Ramos (cell line): ENCODE measurements at regions not wholly inside any gene's neighbourhood (a gene's known extent, or its start where the extent isn't known, plus 50 kb on each side); places are given as distances from the start of the nearest gene placed in this dataset.
"Not testable (repeated sequence)": the region's sequence is repeated elsewhere in the genome, so short reads cannot be mapped to it uniquely, and the experiment has no call there.

Experiments used
- in situ Hi-C: fragments of 300-500 bp; cut with MboI; formaldehyde crosslinking; loops from one replicate; pipeline ENCODE4 v1.14.3; 2022; ENCODE audit warnings: low sequenced_read_pairs; ENCODE audit not compliant: unreplicated experiment

DNA sequence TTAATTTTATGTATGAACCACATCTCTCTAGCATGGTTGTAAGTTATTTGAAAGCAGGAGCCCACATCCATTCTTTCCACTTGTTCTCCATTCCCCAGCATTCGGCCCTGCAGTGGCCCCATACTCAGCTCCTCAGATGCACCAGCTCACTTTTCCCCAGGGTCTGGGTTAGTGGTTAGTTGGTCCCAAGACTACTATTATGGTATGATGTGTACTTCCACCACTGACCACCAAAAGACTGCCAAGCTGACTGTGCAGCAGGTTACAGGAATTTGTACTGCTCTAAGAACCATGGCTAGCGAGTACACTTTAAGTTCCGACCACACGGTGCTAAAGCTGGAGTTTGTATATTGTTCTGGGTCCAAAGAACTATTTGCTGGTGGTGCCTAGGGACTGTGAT lies 413.6 kb upstream of the TCF4 start:
- in situ Hi-C loops = no loop called here

DNA sequence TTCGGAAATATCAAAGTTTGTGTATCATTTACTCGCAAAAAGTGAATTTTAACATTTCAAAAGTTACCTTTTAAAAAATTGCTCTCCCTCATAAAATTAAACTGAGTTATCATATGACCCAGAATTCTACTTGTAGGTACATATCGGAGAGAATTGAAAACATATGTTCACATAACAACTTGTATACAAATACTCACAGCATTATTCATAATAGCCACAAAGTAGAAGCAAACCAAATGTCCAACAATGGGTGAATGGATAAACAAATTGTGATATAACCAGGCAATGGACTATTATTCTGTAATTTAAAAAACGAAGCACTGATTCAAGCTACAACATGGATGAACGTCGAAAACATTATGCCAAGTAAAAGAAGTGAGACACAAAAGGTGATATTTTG lies 412.0 kb upstream of the TCF4 start:
- in situ Hi-C loops = no loop called here

DNA sequence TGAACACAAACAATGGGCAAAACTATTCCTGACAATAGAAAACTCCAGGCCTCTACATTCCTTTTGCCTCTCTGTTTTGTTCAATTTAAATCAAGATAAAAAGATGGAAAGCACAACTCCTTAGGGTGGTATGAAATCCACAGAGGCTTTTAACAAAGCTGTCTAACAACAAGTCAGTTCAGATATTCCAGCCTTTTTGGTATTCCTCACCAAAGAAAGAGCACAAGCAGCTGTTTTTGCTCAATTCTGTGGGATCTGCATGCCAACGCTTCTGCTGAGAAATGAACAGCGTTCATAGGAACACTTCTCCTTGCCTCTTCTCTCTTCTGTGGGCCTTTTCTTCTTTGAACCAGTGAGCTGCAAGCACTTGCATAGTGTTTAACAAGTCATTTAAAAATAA lies 411.6 kb upstream of the TCF4 start:
- in situ Hi-C loops = no loop called here

DNA sequence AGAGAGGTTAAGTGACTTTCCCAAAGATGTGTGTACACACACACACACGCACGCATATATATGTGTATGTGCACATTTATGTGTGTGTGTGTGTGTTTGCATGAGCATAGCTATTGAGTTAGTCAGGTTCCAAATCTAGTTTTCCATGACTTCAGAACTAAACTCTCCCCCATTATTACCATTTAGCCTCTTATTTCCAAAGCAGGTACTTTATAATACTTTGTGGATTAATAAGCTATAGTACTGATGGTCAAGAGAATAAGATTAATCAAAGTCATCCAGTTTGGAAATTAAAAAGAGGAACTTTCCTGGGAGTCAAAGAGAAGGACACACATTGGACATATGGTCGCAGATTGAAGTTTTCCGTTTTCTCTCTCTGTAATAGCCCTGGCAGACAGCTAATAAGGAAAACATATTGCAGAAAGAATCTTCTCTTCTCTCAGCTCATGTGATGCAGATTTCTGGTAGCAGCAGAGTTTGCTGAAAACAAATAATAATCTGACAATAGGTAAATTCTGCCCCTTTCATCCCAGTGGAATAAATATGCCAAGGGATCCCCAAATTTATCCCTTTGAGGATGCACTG lies 410.9 kb upstream of the TCF4 start:
- in situ Hi-C loops = no loop called here

DNA sequence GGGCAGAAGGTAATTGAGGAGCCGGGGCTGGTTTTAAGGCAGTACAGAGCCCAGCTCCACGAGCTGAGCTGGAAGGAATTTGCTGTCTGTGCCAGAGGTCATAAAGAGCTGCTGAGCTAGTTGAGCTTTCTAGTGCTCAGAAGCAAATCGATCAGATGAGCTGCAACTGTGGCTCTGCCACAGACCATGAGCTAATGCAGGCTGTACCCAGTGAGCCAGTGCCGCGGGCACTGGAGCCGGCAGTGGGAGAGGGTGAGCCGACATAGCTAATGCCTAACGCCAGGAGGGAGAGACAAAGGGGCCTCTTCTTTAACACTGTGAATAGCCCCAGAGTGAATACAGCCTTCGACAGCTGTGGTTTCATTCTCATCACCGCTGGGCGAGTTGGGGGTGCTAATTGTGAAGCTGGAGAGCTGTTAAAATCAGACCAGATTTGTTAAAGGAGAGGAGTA lies 410.1 kb upstream of the TCF4 start:
- in situ Hi-C loops = no loop called here

DNA sequence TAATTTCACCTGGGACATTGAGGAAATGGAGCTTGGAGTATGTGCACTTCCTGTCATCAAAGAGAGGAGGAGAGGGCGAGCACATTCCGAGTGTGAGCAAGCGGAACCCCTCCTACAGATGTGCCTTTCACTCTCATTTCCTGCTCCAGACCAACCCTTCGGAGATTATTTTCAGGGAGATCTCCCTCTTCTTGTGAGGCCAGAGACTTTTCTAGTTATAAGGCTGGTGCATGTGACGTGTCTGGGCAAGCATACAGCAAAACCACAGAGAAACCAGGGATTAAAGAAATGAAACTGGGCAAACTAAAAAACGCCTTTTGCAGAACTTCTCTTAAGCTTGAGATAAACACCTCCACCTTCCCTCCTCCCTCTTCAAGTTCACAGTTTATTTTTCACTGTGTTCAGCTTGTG lies 409.2 kb upstream of the TCF4 start:
- in situ Hi-C loops = no loop called here

DNA sequence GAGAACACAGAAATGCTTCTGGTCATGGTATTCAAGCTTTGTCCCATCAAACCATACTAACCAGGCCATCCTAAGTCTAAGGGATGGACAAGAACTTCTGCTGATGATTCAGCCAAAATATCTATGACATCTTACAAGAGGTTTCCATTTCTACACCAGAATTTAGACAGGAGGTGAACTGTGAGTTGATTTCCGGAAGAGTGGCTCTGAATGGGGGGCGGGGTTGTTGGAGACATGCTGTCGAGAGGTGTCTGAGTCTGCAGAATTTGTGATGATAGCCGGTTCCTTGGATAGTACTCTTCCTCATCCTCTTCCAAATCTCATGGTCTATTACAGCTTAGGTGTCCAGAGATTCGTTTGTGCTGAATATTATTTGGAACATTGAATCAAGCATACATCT lies 408.7 kb upstream of the TCF4 start:
- in situ Hi-C loops = no loop called here

DNA sequence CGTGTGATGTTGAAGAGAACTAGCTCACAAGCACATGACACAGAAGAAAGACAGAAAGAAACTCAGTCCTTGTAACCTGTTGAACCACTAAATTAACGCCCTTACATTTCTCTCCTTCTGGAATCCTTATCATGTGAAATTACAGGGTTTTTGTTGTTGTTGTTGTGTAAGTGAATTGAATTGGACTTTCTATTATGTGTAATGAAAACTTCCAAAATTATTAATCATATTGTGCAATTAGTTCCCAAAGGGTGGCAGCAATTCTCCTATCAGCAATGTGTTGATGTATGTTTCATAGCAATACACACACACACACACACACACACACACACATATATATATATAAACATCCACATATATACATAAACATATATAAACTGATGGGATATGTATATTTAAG lies 402.2 kb upstream of the TCF4 start:
- in situ Hi-C loops = no loop called here

DNA sequence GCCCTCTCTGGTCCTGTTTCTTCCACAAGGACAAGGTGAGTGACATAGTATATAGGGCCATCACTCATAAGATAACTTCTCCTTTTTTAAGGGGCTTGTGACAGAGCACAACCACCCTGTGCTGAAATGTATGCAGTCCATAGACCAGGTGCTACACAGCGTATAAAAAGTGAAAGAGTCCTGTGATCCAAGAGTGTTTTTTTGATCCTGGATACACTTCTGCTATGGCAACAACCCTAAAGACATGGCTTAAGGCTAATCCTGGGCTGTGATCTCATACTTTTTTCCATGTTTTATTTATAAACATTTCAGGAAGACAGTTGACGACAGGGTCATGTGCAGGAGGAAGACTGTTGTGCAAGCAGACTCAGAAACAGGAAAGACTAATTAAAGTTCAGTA lies 400.5 kb upstream of the TCF4 start:
- in situ Hi-C loops = no loop called here

DNA sequence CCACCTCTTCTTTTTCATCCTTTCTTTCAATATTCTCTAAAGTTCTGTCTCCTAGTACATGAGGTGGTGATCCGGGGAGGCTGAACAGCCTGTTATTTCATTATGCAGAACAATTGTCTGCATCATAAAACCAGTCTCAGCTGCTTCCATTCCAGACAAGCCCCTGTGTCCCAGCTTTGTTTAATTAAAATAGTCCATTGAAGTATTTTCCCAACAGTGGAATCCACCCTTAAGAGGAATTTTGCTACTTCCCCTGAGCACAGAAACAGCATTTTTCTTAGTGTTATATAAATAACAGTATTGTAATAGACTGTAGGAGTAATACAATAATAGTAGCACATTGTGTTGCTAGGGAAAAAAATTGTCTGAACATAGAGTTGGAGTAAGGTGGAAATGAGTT lies 395.4 kb upstream of the TCF4 start:
- in situ Hi-C loops = no loop called here

DNA sequence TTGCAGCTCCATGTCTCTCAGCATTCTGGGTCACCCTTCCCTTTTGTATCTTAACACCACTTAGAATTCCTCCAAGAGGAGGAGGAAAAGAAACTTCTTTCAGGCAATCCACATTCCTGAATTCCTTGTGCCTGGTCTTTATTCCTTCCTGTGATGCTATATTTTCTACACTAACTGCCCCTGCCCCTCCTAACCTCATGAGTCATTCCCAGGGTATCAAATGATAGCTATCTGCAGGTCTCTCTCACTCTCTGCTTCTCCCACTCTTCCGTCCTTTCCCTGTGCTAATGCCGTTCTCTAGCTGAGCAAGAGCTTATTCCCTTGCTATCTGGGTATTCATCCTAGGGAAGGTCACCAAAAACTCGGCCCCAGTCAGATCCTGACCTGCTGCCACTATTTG lies 395.0 kb upstream of the TCF4 start:
- in situ Hi-C loops = no loop called here

DNA sequence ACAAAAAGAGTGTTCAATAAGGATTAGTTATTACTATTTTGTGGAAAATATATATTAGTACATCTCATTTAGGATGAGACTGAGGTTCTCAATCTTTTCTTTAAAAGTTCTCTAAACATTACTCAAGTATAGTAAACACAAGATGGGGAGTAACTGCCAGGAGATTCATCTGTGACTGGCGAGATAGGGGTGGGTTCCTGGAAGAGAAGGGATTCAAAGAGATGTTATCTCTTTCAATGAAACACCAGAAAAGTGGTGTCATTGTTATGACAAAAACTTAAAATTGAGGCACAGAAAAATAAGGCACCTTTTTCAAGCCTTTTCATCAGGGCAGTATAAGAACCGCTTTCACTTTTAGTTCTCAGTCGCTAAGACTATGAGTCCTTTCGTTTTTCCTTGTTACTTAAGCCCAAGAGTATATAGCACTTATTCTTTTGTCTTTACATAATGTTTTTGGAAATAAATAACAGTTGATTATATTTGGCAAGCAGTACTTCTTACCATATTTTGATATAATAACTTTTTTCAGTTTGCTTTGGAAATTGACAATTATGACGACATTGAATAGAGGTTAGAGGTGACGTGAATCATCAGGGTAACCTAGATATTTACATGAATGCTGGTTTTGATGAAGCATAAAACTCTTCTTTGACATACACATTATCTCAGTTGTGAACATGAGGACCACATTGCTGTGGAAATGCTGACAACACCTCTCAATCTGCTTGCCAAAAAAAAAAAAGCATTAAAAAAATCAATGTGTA lies 393.9 kb upstream of the TCF4 start:
- in situ Hi-C loops = no loop called here

DNA sequence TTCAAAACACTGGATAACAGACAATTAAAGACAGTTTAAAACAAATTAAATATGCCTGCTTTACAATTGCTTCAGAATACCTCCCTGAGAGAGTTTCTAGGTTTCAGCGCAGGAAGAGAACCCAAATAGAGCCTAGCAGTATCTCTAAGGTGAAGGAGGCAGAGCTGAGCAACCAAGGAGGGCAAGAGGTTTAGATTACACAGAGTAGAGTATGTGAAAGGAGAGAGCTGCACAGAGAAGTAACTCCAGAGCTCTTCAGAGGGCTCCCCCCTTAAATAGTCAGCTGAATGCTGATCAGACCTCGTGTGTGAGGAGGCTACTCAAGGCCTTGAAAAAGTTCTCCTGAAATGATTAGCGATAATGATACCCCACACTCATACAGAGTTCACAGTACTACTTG lies 386.5 kb upstream of the TCF4 start:
- in situ Hi-C loops = no loop called here

DNA sequence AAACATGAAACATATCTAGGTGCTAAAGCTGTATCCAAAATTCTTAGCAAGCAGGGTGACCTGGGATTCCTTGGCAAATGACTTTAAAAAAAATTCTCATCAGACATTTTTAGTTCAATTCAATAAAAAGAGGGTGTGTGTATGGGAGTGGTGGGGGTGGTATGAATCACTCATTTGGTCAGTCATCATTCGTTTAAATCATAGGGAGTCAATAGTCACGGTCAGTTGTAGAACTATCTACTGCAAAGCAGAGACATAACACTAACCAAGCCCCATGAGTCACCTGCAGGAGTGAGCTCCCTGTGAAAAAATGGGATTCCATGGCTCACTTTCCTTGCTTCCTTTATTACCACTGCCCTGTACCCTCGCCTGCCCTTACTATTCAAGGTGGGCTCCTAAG lies 380.6 kb upstream of the TCF4 start:
- in situ Hi-C loops = no loop called here

DNA sequence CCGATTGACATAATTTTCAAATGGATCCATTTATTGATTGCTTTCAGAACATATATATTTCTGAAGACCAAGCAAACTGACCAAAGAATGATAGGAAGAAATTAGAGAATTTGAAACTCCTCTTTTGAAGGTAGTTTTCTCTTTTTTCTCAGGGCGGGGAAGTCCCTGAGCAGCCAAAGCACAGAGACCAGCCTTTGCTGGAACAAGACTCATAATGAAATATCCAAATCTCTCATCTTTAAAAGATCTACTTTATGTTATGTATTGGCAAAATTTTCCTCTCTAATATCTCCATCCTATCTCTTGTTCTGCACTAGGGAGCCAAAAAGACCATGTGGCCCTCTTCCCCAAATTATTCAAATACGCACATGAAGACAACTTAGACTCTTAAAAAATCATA lies 379.0 kb upstream of the TCF4 start:
- in situ Hi-C loops = no loop called here

DNA sequence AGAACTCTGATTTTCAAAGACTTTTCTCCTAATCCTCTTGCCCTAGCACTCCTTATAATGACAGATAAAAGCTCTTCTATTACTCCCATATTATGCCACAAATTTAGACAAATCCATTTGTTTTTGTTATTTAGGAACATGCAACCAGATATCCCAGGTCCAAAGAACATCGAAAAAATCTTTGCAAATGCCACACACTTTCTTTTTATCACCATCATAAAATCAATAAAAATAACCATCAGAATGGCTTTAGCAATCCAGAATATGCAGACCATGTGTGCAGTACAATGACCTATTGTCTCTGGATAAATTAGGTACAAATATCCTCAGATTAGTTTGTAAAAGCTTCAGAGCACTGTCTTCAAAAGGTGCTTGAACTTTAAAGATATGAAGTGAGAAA lies 376.2 kb upstream of the TCF4 start:
- in situ Hi-C loops = no loop called here

DNA sequence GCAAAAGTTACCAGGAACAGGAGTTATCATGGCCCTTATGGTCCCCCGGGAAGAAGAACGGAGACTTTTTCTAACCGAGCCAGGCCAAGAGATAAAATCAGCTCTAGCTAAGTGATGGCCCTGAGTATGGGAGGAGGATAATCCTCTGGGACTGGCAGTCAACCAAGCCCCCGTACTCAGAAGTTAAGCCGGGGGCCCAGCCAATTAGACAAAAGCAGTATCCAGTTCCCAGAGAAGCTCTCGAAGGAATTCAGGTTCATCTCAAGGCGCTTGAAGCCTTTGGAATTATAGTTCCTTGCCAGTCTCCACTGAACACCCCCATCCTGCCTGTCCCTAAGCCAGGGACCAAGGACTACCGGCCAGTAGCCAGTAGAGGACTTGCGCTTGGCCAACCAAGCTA lies 365.3 kb upstream of the TCF4 start:
- in situ Hi-C loops = no loop called here

DNA sequence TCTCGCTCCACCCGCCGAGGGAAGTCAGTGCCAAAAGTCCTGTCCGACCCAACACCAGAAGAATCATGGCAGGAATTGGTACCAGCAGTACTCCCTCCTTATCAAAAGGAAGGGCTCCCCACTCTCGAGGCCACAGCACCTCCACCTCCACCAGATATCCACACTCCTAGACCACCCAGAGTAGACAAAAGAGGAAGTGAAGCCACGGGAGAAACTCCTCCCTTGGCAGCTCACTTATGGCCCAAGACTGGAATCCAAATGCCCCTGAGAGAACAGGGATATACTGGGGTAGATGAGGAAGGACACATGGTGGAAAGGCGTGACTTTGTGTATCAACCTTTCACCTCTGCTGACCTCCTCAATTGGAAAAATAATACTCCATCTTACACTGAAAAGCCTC lies 363.7 kb upstream of the TCF4 start:
- in situ Hi-C loops = not testable (repeated sequence)

DNA sequence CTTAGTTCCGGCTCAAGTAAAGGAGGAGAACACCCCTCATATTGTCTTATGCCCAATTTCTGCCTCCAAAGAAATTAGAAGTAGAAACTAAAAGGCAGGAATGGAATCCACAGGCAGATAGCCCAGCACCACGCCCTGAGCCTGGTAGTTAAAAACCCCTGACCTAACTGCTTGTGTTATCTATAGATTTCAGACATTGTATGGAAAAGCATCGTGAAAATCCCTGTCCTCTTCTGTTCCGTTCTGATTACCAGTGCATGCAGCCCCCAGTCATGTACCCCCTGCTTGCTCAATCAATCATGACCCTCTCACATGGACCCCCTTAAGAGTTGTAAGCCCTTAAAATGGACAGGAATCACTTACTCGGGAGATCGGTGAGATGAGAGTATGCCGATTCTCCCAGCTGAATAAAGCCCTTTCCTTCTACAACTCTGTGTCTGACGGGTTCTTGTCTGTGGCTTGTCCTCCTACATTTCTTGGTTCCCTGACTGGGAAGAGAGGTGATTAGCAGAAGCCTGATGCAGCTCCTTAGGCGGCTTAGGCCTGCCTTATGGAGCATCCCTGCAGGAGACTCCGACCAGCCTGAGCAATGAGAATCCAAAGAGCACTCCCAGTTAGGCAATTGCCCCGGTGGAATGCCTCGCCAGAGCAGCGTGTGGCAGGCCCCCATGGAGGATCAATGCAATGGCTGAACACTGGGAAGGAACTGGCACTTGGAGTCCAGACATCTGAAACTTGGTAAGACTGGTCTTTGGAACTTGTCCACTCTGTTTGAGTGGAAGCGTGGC lies 362.6 kb upstream of the TCF4 start:
- in situ Hi-C loops = no loop called here

DNA sequence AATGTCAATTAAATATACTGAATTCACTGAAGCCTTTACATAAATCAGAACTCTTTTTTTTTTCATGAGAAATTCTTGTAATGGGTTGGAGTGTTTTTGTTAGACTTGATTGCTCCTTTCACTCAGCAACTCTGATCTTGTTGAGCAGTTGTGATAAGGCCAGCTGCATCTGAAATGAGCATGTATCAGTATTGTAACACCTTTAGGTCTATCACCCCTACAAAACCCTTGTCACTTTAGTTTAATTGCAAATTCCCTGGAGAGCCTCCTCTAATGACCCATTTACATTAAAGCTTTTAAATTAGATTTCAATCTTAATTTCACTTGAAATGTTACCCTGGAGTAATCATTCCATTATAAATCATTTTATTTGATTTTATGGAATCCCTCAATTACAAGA lies 346.8 kb upstream of the TCF4 start:
- in situ Hi-C loops = no loop called here

DNA sequence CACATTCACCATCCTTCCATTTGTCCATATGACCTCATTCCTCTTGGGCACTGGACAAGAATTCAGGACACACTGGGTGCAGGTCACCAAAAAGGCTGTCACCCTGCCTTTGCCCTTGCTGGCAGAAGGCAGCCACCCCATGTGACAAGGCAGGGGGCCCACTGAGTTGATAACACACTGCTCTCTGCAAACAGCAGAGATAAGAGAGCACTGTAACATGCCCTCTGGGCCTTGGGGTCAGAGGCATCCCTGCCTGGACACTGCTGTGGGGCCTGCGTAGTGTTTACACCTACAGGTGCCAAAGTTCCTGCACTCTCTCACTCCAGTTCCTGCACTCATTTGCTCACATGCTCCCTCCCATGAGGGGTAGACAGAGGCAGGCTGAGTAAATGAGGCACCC lies 344.7 kb upstream of the TCF4 start:
- in situ Hi-C loops = no loop called here

DNA sequence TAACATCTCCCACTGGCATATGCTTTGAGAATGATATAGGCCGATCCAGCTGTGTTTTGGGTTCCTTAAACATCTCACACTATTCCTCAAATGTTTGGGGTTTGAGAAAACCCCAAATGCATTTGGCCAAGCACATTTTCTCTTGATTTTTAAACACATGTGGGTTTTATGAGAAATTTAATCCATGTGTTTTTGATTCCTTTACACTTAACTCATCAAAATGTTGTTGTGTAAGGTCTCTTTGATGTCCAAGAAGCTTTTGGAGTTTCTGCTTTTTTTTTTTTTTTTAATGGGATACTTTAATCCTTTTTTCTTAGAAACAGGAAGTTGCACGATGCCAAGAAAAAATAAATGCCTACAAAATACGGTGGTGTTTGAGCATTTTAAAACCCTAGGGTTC lies 339.8 kb upstream of the TCF4 start:
- in situ Hi-C loops = no loop called here
